ENCODE measurements at regions not wholly inside any gene's neighbourhood (a gene's known extent, or its start where the extent isn't known, plus 50 kb on each side); places are given as distances from the start of the nearest gene placed in this dataset.
"Not testable (repeated sequence)": the region's sequence is repeated elsewhere in the genome, so short reads cannot be mapped to it uniquely, and the experiment has no call there.

DNA sequence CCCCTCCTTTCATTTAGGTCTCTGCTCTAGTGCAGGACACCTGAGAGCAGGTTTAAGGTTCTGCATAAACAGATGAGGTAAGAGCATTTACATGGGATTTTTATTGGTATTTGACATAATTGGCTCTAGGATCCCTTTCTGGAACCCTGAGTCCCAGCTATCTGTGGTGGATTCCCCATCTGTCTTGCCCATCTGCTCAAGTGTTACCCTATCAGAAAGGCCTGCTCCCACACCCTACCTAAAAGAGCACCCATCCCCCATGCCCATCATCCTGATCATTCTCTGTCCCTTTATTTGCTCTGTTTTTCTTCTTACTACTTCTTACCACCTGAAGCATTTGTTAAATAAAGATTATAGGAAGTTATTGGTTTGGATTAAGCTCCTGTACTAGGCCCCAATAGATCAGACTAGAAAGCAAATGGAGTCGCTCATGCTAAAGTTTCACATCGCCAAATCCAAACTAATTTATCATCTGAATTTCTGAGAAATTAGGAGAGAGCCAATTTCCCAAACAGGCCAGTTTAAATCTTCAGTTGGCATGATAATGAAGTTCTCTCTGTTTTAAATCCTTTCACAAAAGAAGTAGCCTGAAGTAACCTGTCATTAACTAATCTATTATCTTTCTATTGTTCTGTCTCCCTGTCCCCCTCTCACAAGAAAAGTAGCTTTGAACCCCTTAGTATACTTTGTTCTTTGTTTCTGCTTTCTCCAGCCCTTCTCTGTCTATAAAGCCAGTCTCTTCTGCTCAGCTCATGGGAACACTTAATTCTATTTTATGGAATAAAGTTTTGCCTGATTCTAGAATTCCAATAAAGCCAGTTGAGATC is 178.6 kb downstream of the ZNF674 start:
- peak; percentile 43 for FAIRE-seq

DNA sequence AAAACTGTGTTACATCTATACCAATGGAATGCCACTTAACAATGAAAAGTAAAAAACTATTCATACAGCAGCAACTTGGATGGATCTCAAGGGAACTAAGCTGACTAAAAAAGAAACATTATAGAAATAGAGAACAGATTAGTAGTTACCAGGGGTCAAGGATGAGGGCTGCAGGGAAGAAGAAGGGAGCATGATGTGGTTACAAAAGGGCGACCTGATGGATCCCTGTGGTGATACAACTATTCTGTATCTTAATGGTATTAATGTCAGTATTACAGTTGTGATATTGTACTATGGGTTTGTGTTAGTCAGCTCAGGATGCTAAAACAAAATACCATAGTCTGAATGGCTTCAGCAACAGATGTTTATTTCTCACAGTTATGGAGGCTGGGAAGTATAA is 190.7 kb downstream of the ZNF674 start:
- FAIRE-seq: no peak

DNA sequence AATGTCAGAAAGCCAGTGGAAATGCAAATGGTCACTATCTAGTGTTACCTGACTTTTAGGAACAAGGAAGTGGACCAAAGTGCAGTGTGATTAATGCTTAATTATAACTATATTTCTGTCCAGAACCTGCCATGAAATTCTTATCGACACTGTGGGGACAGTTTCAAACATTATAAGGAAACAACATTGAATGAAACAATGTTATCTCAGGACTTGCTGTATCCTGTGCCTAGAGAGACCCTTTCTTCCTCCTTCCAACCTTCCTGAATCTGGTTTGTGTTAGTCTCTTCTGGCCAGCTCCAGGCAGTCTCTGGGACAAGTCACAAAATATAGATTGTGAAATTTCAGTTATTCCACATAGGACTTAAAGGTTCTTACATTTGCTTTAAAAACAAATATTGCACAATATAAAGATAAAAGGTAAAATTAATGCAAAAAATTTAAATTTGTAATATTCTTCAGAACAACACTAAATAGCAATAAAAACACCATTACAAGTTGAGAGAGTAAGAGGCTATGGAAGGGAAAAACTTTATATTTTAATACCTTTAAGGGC is 203.4 kb downstream of the ZNF674 start:
- no peak for FAIRE-seq

DNA sequence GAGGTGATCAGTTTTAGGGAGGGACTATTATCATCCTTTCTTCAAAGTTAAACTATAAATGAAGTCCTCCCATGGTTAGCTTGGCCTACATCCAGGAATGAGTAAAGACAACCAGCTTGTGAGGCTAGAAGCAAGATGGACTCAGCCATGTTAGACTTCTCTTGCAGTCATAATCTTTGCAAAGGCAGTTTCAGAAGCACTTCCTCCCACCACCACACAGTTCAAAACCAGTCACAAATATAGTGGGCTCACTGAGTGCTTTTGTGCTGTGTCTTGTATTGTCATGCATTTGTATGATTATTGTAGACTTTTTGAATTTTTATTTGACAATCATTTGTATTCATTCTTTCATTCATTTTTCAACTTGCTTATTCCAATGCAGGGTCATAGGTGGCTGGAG is 204.5 kb downstream of the ZNF674 start:
- no peak for FAIRE-seq

DNA sequence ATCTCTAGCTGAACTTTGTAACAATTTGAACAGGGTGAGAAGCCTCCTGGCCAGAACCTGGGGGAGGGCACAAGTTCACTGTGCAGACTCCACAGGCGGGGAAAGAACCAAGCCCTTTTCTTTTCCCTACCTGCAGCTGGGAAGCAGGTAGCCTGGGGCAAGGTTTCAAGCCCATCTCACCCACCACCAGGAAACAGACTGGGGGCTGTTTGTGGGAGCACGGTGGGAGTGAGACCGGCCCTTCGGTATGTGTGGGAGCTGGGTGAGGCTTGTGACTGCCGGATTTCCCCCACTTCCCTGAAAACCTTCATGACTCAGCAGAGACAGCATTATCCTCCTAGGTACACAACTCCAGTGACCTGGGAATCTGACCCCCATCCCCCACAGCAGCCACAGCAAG is 211.7 kb downstream of the ZNF674 start:
- no peak for FAIRE-seq

DNA sequence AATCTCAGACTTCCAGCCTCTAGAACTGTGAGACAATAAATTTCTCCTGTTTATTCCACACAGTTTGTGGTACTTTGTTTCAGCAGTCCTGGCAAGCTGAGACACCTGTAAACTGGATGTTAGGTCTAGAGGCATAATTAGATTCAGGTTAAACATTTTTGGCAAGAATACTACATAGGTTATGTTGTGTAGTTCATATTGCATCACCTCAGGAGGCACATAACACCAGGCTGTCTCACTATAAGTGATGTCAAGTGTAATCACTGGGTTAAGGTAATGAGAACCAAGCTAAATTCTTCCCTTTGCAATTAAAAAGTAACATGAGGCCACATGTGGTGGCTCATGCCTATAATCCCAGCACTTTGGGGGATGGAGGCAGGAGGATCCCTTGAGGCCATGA is 214.2 kb downstream of the ZNF674 start:
- FAIRE-seq: no peak

DNA sequence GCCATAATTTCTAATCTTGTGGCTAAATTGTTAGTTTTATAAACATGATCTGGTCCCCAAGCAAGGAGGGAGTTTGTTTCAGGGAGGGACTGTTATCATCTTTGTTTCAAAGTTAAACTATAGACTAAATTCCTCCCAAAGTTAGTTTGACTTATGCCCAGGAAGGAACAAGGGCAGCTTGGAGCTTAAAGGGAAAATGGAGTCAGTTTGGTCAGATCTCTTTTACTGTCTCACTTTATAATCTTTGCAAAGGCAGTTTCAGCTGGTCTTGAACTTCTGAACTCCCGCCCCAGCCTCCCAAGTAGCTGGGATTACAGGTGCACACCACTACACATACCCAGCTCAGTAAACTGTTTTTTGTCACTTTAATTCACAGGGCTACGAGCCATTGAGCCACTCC is 214.7 kb downstream of the ZNF674 start:
- no peak for FAIRE-seq

DNA sequence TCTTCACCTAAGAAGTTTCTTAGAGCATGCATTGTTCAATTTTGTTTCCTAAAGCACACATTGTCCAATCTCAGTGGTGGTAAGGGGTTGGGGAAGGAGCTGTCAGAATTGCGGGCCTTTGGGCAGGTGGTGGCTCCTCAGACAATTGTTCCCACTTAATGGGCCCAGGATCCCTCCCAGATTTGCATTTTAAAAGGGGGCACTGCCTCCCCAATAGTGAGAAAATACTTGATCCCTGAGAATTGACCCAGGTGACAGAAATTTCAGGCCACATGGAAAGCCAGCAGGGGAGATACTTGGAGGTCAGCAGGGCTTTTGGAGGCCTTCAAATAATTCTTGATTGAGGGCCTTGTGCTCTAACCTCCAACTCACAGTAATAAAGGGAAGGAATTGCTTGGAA is 217.1 kb downstream of the ZNF674 start:
- FAIRE-seq: no peak

DNA sequence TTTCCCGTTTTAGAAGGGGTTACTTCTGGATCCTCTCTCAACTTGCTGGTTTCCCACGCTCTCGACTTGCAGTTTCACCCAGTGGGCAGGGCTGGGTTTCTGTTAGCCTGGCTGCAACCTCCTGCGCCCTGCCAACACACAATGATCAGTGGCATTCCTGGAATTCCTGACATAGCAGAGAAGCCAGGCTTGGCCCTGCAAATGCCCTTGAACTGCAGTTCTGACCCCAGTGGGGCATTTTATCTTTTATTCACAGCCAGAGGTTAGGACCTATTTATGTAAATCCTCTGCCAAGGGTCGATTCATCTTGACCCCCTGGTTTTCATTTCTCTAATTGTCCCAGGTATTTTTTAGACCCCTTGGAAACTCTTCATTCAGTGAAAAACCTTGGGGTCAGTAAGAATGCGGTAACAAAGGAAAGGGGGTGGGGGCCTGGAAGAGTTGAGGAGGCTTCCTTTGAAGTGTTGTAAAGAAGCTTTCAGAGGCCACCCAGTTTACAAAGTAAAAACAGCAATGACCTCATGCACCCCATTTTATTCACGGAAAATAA is 217.6 kb downstream of the ZNF674 start:
- no peak for FAIRE-seq

DNA sequence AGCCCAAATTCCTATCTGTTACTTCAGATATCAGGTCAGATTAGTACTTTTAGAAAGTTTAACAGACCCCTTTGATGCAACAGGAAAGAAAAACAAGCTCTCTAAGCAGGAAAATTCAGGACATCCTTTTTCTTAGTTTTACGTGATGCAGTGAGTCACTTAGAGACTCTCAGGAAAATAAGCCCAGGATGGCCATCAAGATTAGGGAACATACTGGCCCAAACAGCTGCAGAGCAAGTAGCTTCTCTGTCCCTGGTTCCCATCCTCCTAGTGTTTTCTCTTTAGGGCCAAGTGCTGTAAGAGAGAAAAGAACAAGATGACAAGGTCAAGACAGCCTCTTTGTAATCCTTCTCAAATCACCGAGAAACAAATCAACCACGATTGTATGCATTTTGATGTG is 219.1 kb downstream of the ZNF674 start:
- no peak for FAIRE-seq

DNA sequence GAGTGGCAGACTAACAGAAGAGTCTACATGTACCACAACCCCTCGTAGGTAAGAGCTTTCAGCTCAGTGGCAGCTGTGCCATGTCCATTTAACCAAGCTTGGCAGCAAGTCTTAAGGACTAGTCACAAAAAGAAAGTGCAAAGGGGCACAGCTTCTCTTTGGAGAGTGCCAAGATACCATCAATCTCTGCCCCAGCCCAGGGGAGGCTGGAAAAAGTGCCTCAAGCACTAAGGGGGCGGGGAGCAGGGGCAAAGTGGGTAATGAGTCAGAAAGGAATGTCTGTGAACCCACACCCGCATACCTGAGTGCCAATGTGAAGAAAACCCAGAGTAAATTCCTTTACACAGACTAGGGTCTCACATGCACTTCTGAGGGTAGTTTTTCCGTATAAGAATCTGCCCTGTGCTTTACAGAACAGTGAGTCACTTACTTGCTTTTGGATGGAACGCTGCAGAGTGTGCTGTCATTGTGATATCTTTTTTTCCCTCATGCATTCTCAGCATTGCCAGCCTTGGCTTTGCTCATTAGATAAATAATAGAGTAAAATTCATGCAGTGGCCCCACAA is 219.8 kb downstream of the ZNF674 start:
- FAIRE-seq: no peak

DNA sequence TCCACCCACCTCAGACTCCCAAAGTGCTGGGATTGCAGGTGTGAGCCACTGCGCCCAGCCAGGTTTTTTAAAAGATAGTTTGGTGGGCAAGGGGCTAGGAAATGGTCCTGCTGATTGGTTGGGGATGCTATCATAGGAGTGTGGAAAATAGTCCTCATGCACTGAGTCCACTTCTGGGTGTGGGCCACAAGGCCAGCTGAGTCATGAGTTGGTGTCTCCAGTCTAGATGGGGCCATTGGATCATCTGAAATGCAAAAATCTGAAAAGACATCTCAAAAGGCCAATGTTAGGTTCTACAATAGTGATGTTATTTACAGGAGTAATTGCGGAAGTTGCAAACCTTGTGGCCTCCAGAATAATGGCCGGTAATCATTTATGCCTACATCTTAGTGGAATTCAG is 221.1 kb downstream of the ZNF674 start:
- FAIRE-seq: no peak

DNA sequence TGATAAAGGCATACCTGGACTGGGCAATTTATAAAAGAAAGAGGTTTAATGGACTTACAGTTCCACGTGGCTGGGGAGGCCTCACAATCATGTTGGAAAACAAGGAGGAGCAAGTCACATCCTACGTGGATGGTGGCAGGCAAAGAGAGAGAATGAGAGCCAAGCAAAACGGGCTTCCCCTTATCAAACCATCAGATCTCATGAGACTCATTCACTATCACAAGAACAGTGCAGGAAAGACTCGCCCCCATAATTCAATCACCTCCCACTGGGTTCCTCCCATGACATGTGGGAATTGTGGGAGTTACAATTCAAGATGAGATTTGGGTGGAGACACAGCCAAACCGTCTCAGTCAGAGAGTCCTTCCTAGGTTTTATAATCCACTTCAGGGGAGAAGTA is 222.3 kb downstream of the ZNF674 start:
- FAIRE-seq: not testable (repeated sequence)

DNA sequence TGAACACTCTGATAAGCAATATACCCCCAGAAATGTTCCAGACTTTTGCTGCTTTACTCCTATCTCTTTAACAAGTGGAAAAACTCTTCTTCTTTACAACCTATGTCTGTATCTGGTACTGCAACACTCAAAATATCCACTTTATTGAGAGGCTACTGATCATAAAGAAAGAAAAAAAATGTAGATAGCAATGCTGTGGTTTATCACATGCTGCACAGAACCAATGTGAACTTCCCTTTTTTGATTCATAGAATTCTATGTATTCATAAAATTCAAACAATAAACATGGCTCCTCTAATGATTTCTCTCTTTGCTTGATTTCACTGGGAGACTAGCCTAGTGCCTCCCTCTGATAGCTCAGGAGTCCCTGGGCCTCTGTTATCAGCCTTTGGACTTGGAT is 223.5 kb downstream of the ZNF674 start:
- no peak for FAIRE-seq

DNA sequence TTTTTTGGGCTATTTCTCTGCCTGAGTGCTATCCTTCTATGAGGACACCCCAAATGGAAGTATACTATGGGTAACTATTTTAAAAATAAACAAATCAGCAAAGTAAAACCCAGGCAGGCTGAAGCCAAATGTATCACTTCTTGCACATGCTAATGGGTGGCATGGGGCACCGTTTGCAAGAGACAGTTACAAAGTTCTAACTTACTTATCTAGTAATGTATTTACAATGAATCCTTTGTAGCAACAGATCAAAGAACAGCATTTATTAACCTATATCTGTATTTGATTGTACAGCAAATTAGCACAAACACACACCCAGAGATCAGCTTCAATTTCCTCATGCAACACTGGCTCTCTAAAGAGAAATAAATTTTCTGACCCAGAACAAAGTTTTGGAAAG is 225.5 kb downstream of the ZNF674 start:
- no peak for FAIRE-seq

DNA sequence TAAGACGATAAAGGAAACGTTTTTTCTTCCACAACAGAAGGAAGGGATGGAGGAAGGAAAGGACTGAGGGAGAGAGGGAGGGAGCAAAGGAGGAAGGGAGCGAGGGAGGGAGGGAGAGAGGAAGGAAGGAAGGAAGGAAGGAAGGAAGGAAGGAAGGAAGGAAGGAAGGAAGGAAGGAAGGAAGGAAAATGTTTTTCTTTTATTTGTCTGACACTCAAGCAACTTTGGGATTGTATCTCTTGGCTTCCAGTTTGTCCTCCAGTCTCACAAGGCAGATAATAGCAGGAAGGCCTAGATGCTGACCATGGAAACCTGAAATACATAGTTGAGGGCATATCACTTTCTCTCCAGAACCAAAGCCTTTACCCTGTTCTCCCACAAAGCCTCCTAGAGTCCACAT is 226.7 kb downstream of the ZNF674 start:
- no peak for FAIRE-seq

DNA sequence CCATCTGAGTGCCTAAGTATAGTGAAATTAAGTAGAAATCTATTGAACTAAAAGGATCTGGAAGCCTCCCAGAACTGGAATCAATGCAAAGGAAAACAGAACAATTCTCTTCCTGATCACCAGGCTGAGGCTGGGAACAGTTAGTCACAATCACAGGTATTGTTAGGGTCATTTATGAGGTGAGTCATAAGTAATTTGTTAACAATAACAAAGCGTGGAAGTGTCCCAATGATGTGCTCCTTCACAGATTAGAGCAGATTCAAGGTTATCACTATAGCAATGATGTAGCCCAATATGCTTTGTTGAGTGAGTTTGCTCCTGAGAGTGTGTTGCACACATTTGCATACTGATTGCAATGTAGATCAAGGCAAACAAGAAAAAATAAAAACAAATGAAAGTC is 228.1 kb downstream of the ZNF674 start:
- FAIRE-seq: no peak

DNA sequence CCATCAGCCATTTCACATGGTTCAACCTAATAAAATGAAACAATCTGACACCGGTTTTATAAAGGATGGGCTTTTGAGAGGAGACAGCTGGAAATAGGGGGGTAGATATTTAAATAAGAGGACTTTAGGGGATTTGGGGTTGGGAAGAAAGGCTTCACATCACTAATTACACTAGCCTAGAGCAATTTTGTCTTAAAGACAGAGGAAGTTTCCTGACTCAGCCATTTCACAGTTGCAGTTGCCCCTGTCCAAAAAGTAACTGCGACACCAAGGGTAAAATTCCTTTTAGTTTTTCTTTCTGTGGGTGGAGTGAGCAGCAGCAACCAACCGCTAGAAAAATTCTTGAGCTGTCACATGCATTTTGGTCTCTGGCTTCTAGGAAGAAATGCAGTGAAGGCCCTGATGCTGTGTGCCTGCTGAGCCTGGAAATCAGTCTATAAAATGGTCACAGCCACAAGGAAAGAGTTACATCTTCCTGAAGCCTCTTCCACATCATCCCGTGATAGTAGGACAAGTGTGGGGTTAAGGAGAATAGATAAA is 233.6 kb downstream of the ZNF674 start:
- FAIRE-seq: no peak

DNA sequence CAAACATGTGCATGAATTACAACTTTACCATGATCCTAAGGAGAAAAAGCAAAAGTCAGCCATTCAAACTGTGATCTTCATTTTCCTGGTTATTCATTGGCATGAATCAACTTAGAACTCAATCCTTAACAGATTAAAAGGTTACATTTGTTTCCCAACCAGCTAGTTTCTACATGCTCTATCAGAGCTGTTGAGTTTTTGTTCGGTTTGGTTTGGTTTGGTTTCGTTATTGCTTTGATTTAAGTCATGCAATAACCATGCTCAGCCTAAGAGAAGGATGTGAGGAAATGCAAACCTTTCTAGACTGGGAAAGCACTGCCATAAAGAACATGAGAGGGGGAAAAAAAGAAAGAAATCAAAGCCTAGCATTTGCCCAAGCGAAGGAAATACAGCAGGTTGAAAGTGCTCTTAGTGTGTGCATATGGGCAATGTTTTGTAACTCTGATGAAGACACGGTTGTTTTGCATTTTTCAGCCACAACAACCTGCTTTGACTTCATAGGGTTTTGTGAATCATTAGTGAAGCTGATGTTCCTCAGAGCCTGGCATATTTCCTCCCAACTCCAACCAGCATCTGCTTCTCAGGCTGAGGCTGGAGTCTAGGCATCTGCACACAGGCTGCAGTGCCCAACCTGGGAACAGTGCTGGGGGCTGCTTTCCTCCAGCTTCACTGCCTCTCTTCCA is 234.3 kb downstream of the ZNF674 start:
- FAIRE-seq: no peak

DNA sequence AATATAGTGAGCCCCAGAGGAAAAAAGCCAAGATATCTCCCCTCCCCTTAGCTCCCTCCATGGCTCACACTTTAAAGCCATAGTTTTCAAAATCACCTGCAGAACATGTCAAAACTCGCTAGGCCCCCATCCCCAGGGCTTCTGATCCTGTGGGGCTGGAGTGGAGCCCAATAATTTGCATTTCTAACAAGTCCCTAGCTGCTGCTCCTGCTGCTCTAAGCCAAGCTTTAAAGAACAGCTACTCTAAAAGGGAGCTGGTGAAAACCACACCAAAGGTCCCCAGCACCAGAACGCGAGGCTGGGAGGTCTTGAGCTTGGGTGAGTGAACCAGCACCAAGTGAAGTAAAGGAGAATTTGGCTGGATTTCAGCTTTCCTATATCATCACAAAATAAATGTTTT is 237.1 kb downstream of the ZNF674 start:
- FAIRE-seq: no peak

DNA sequence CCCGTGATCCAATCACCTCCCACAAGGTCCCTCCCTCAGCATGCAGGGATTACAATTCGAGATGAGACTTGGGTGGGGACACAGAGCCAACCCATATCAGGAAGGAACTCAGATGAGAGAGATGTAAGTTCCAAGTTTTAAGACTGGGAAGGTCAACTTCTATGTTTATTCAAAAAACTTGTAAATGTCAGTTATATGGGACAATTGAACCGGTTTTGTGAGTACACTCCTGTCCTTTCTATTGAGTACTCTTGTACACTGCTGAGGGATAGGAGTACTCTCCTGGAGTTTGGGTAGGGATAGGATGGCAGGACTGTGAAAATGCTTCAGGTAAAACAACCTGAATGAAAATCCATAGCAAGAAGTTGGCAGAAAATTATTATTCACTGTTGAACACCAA is 239.1 kb downstream of the ZNF674 start:
- FAIRE-seq: no peak

DNA sequence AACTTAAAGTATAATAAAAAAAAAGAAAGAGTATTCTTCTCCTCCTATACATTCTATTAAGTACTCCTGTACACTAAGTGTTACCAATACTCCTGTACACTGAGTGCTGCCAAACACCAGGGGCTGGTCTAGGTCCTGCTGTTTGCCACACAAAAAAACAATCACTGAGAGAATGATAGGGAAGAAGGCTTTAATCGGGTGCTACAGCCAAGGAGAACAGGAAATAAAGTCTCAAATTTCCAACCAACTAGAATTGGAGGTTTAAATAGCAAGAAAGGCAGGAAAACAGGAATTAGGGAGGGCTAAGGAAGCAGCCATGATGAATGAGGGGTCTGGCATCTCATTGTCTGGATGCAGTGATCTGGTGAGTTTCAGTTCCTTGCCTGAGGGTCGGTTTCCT is 239.8 kb downstream of the ZNF674 start:
- FAIRE-seq: no peak

DNA sequence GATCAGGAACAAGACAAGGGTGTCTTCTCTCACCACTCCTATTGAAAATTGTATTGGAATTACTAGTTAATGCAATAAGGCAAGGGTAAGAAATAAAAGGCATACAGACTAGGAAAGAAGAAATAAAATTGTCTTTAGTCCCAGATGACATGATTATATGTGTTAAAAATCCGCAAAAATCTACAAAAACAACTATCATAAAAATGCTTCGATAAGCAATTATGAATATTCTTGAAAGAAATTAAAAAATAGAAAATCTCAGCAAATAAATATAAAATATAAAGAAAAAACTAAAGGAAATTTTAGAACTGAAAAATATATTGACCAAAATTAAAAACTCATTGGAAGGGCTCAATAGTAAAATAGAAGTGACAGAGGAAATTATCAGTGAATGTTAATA is 243.3 kb downstream of the ZNF674 start:
- FAIRE-seq: peak; percentile 94
